HG03432 (cell line): ENCODE measurements at regions not wholly inside any gene's neighbourhood (a gene's known extent, or its start where the extent isn't known, plus 50 kb on each side); places are given as distances from the start of the nearest gene placed in this dataset.

ENCODE experiments used
- ATAC-seq: cut with Tn5 transposase; IDR thresholded peaks from one replicate; pipeline ENCODE4 v1.9.1; 2021; ENCODE audit warnings: mild to moderate bottlenecking, moderate library complexity; ENCODE audit not compliant: unreplicated experiment

DNA sequence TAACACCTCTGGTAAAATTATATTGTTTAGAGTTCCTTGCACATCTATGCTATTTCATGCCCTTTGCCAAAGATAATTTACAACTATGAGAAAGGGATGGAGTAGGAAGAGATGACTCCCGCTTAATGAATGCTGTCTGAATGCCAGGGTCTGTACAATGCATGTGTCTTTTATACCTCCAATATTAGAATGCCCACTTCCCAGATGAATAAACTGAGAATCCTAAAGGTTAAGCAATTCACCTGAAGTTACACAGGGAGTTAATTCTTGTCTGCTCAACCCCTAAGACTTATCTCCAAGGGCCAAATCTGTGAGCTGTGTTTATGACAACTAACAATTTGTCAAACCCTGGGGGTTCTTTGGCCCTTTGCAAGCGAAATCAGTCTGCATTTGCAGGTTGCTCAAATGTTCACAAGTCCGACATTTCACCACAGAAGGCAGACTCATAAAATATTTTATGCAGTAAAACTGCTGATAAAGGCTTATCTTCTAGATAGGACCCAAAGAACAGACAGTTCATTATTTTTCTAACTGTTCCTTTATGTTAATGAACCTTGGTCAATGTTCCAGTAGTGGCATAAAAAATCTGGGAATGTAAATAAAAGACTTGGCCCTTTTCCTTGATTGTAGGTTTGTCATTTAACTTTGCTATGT is 50.2 kb upstream of the ATP1A1 start:
- no peak for ATAC-seq
